ENCODE measurements at regions not wholly inside any gene's neighbourhood (a gene's known extent, or its start where the extent isn't known, plus 50 kb on each side); places are given as distances from the start of the nearest gene placed in this dataset.

DNA sequence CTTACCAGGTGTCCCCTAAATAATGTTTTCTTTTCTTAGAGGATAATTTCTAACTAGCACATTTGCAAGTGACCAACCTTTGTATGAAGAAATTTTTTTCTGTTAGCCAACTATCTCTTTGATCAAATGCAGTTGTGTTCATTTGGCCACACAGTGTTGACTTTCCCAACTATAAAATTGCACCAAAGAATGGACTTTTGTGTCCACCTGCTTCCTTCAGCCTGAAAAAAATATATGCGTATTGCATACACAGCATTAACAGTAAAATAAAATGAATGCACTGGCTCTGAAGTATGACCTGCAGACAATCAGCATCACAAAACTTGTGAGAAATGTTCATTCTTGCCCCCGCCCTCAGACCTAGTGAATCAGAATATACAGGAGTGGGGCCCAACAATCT lies 342.0 kb downstream of the SEC23A start:
- no peak for DNase-seq
- no peak overlapping the region for H3K4me3 Mint-ChIP-seq
- no peaks in the 10 kb centered on the region for H3K36me3 Mint-ChIP-seq (ENCODE audit: low read depth)
- H3K9me3 Mint-ChIP-seq: no peaks in the 10 kb centered on the region
- no peak overlapping the region for H3K27ac Mint-ChIP-seq
- H3K4me1 Mint-ChIP-seq (ENCODE audit: low read depth): peaks cover 7% of the 10 kb centered on the region
- TF ChIP-seq, protein P1, sequence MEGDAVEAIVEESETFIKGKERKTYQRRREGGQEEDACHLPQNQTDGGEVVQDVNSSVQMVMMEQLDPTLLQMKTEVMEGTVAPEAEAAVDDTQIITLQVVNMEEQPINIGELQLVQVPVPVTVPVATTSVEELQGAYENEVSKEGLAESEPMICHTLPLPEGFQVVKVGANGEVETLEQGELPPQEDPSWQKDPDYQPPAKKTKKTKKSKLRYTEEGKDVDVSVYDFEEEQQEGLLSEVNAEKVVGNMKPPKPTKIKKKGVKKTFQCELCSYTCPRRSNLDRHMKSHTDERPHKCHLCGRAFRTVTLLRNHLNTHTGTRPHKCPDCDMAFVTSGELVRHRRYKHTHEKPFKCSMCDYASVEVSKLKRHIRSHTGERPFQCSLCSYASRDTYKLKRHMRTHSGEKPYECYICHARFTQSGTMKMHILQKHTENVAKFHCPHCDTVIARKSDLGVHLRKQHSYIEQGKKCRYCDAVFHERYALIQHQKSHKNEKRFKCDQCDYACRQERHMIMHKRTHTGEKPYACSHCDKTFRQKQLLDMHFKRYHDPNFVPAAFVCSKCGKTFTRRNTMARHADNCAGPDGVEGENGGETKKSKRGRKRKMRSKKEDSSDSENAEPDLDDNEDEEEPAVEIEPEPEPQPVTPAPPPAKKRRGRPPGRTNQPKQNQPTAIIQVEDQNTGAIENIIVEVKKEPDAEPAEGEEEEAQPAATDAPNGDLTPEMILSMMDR (IDR thresholded peaks at IDR 0.05): no peak
- no peaks in the 10 kb centered on the region; the same call in 1 of the 2 replicates for H3K27me3 Mint-ChIP-seq (ENCODE audit: insufficient read depth)

DNA sequence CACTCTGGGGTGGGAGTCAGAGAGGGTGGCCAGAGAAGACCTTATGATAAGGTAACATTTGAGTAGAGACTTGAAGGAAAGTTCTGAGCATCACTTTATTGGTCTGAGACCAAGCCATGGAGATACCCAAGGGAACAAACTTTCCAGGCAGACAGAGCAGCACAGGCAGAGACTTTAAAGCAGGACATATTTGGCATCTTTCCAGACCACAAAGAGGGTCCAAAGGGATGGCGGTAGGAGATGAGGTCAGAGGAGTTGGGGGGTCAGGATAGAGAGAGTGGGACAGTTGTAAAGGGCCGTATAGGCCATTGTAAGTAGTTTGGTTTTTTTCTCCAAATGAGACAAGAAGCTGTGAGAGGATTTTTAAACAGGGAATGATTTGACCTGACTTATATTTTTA lies 344.4 kb downstream of the SEC23A start:
- H3K4me1 Mint-ChIP-seq (ENCODE audit: low read depth): peaks cover 7% of the 10 kb centered on the region
- H3K9me3 Mint-ChIP-seq: no peaks in the 10 kb centered on the region
- no peak overlapping the region for H3K27ac Mint-ChIP-seq
- TF ChIP-seq, protein P1 (IDR thresholded peaks at IDR 0.05): no peak
- no peak overlapping the region for H3K4me3 Mint-ChIP-seq
- H3K36me3 Mint-ChIP-seq (ENCODE audit: low read depth): no peaks in the 10 kb centered on the region
- no peak for DNase-seq
- no peaks in the 10 kb centered on the region for H3K27me3 Mint-ChIP-seq (ENCODE audit: insufficient read depth)

DNA sequence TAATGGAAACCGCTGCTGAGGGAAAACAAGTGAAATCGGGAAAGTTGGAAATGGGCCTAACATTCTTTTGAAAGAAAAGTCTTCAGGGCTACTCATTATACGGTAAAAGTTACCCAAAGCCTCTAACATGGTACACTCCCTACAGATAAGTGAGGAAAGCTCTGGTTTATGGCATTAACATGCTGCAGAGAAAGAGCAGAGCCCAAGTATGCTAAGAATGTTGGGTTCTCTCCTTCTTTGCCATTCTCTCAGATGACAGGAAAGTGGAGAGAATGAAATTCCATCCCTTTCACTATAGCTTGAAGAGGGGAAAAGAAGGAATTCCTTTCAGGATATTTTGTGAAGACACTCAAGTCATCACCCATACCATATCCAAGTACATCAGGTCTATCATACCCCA lies 348.0 kb downstream of the SEC23A start:
- TF ChIP-seq, protein P1 (IDR thresholded peaks at IDR 0.05): no peak
- Mint-ChIP-seq H3K4me1 (ENCODE audit: low read depth) (no peaks in the 10 kb centered on the region), H3K27me3 (ENCODE audit: insufficient read depth) (no peaks in the 10 kb centered on the region; the same call in 1 of the 2 replicates), H3K27ac (no peak overlapping the region), H3K9me3 (no peaks in the 10 kb centered on the region), H3K4me3 (no peak overlapping the region), H3K36me3 (ENCODE audit: low read depth) (no peaks in the 10 kb centered on the region)
- no peak for DNase-seq

GRCh38 chr14:38752750-38753149 lies 350.3 kb downstream of the SEC23A start:
- Mint-ChIP-seq H3K4me3 (no peak overlapping the region), H3K9me3 (no peaks in the 10 kb centered on the region), H3K27me3 (ENCODE audit: insufficient read depth) (no peaks in the 10 kb centered on the region; the same call in 1 of the 2 replicates), H3K36me3 (ENCODE audit: low read depth) (no peaks in the 10 kb centered on the region), H3K4me1 (ENCODE audit: low read depth) (no peaks in the 10 kb centered on the region), H3K27ac (no peak overlapping the region)
- no peak for DNase-seq
- TF ChIP-seq, protein P1 (IDR thresholded peaks at IDR 0.05): no peak

GRCh38 chr14:38752341-38752740 lies 350.7 kb downstream of the SEC23A start:
- Mint-ChIP-seq H3K27ac (no peak overlapping the region), H3K36me3 (ENCODE audit: low read depth) (no peaks in the 10 kb centered on the region), H3K27me3 (ENCODE audit: insufficient read depth) (no peaks in the 10 kb centered on the region; the same call in 1 of the 2 replicates), H3K4me1 (ENCODE audit: low read depth) (no peaks in the 10 kb centered on the region), H3K9me3 (no peaks in the 10 kb centered on the region), H3K4me3 (no peak overlapping the region)
- TF ChIP-seq, protein P1 (IDR thresholded peaks at IDR 0.05): no peak
- DNase-seq: no peak

DNA sequence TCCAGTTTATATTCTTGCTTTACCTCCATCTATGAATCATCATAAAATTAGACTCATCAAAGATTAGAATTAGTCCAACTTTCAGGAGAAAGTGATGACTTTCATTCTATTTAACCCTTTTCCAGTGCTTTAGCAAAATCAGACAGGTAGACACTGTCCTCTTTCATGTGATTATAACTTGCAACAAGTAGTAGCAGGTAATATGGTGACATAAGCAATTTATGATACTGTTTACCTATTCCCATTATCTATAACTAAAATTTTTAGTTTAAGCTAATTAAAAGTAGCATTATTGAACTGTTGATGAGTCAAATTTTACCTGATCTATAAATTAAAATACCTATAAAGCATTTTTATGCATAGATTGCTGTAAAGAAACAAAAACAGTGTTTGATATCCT lies 351.6 kb downstream of the SEC23A start:
- H3K36me3 Mint-ChIP-seq (ENCODE audit: low read depth): no peaks in the 10 kb centered on the region
- no peaks in the 10 kb centered on the region for H3K4me1 Mint-ChIP-seq (ENCODE audit: low read depth)
- H3K27me3 Mint-ChIP-seq (ENCODE audit: insufficient read depth): no peaks in the 10 kb centered on the region; the same call in 1 of the 2 replicates
- TF ChIP-seq, protein P1 (IDR thresholded peaks at IDR 0.05): no peak
- H3K9me3 Mint-ChIP-seq: no peaks in the 10 kb centered on the region
- no peak overlapping the region for H3K4me3 Mint-ChIP-seq
- DNase-seq: no peak
- no peak overlapping the region for H3K27ac Mint-ChIP-seq

Measured in HFFc6 (cell line).